CD14-positive monocyte (primary cell): ENCODE measurements at regions not wholly inside any gene's neighbourhood (a gene's known extent, or its start where the extent isn't known, plus 50 kb on each side); places are given as distances from the start of the nearest gene placed in this dataset.

Experiments
- DNase-seq, 3 donors: peaks; one replicate each; pipeline ENCODE4 v3.0.0-alpha.2; 2011 to 2022
- H2AFZ ChIP-seq: 2 replicates; pipeline ENCODE4 v1.6.0; 2012; ENCODE audit warnings: mild to moderate bottlenecking, low read depth, low read length, inconsistent platforms; ENCODE audit not compliant: insufficient read depth, poor library complexity, severe bottlenecking
- H3K27ac ChIP-seq, 2 donors: 1 replicate in 1 of 2; 2 replicates in 1 of 2; pipeline ENCODE4 v1.5.1; 2012 to 2013; ENCODE audit warnings: low read length in 2 of 2, control low read depth in 1 of 2, inconsistent platforms in 1 of 2, low read depth in 1 of 2, mild to moderate bottlenecking in 1 of 2
- H3K27me3 ChIP-seq, 2 donors: one replicate each; pipeline versions ENCODE4 v1.6.0 to v1.6.1; 2011 to 2013; ENCODE audit warnings: low read length in 2 of 2; ENCODE audit not compliant: control insufficient read depth in 2 of 2, insufficient read depth in 2 of 2
- H3K36me3 ChIP-seq, 2 donors: replicated peaks in 1 of 2; 1 replicate in 1 of 2; 2 replicates in 1 of 2; pipeline versions ENCODE4 v1.5.1 to v1.6.1; 2012 to 2013; ENCODE audit warnings: low read length in 2 of 2, control low read depth in 1 of 2, inconsistent platforms in 1 of 2, mild to moderate bottlenecking in 1 of 2; ENCODE audit not compliant: insufficient read depth in 2 of 2, control insufficient read depth in 1 of 2
- H3K4me1 ChIP-seq, 2 donors: 1 replicate in 1 of 2; 2 replicates in 1 of 2; pipeline versions ENCODE4 v1.5.1 to v1.6.1; 2012 to 2013; ENCODE audit warnings: low read length in 2 of 2, control low read depth in 1 of 2, inconsistent platforms in 1 of 2, mild to moderate bottlenecking in 1 of 2, moderate library complexity in 1 of 2; ENCODE audit not compliant: insufficient read depth in 2 of 2, control insufficient read depth in 1 of 2
- H3K4me2 ChIP-seq: replicated peaks from 2 replicates; pipeline ENCODE3; 2012; ENCODE audit warnings: low read length, moderate library complexity, mild to moderate bottlenecking; ENCODE audit not compliant: poor library complexity, severe bottlenecking; ENCODE audit errors: extremely low read depth
- H3K4me3 ChIP-seq, 3 experiments: fragments of 200-600 bp in 1 of 3; sonication (generic) in 1 of 3; replicated peaks in 1 of 3; 1 replicate in 2 of 3; 2 replicates in 1 of 3; pipeline ENCODE4 v1.5.1; 2011 to 2013; ENCODE audit warnings: low read length in 3 of 3, mild to moderate bottlenecking in 3 of 3, control low read depth in 2 of 3, low read depth in 2 of 3, inconsistent platforms in 1 of 3, moderate library complexity in 1 of 3
- H3K79me2 ChIP-seq: 2 replicates; pipeline ENCODE4 v1.6.0; 2012; ENCODE audit warnings: mild to moderate bottlenecking, control low read depth, inconsistent platforms, low read length, moderate library complexity; ENCODE audit not compliant: insufficient read depth
- H3K9ac ChIP-seq: 2 replicates; pipeline ENCODE4 v1.6.0; 2017; ENCODE audit warnings: low read length, mild to moderate bottlenecking; ENCODE audit not compliant: insufficient read depth, poor library complexity, severe bottlenecking
- H3K9me3 ChIP-seq, 2 donors: replicated peaks in 1 of 2; 1 replicate in 1 of 2; 2 replicates in 1 of 2; pipeline versions ENCODE4 v1.5.1 to v1.6.1; 2012 to 2013; ENCODE audit warnings: low read length in 2 of 2, control low read depth in 1 of 2; ENCODE audit not compliant: control insufficient read depth in 1 of 2, insufficient read depth in 1 of 2
- H4K20me1 ChIP-seq: 2 replicates; pipeline ENCODE4 v1.6.0; 2012; ENCODE audit warnings: mild to moderate bottlenecking, low read length, control low read depth, moderate library complexity; ENCODE audit not compliant: insufficient read depth
- H3K27ac Mint-ChIP-seq, 7 donors: one replicate each; pipeline ENCODE4 v1.8.0; 2020; ENCODE audit warnings: mild to moderate bottlenecking in 7 of 7, mixed read lengths in 7 of 7, moderate library complexity in 6 of 7, inconsistent platforms in 2 of 7
- H3K27me3 Mint-ChIP-seq, 3 donors: one replicate each; pipeline ENCODE4 v1.8.0; 2021 to 2022; ENCODE audit warnings: low read depth in 3 of 3, mild to moderate bottlenecking in 3 of 3, mixed read lengths in 3 of 3, moderate library complexity in 3 of 3, inconsistent platforms in 1 of 3
- H3K36me3 Mint-ChIP-seq, 2 donors: one replicate each; pipeline ENCODE4 v1.8.0; 2020; ENCODE audit warnings: mixed read lengths in 2 of 2, inconsistent platforms in 1 of 2, mild to moderate bottlenecking in 1 of 2
- H3K4me1 Mint-ChIP-seq: one replicate; pipeline ENCODE4 v1.8.0; 2020; ENCODE audit warnings: mild to moderate bottlenecking, mixed read lengths
- H3K4me3 Mint-ChIP-seq, 2 donors: one replicate each; pipeline ENCODE4 v1.8.0; 2020; ENCODE audit warnings: mild to moderate bottlenecking in 2 of 2, mixed read lengths in 2 of 2, moderate library complexity in 1 of 2
- H3K9me3 Mint-ChIP-seq, 7 donors: one replicate each; pipeline ENCODE4 v1.8.0; 2020 to 2022; ENCODE audit warnings: mixed read lengths in 7 of 7, mild to moderate bottlenecking in 6 of 7, moderate library complexity in 6 of 7, inconsistent platforms in 2 of 7
- WGBS: methylation state at CpG from one replicate; pipeline ENCODE4 v1.1.5; 2013; ENCODE audit warnings: missing lambda C conversion rate; ENCODE audit not compliant: insufficient coverage; 5-methylcytosine and 5-hydroxymethylcytosine counted together
- intact Hi-C, 2 donors: fragments of 100-400 bp; cut with micrococcal nuclease; formaldehyde crosslinking; loops; one replicate each; pipeline versions ENCODE4 v1.15.0 to v1.15.1; 2023
- TF ChIP-seq, protein P1 (sequence below): fragments of 200-600 bp; IDR thresholded peaks from one replicate; pipeline ENCODE4 v1.8.0; 2022; ENCODE audit warnings: antibody characterized with exemption, mild to moderate bottlenecking

DNA sequence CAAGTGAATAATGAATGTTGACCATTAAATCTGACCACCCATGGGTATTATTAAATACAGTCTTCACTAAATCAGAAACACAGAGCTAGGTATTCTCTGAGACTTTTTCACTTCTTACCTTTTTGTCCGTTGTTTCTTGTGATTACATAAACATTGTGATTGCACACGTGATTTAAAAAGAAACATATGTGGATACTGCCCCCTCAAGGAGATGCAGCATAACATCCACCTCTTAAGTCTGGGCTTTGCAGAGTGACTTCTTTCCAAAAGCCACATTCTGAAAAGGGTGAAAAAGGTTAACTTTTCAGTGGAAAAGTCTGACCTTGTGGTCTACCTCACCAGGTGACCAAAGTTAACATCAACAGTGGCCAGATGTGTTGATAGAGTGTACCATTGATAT, 185.5 kb upstream of the FAR2 start:
- H4K20me1 ChIP-seq = no peaks in the 10 kb centered on the region
- no peaks in the 10 kb centered on the region for H3K9me3 ChIP-seq
- intact Hi-C loops = no loop called here
- no peak for DNase-seq
- no peak overlapping the region for H2AFZ ChIP-seq
- no peak overlapping the region for H3K27ac ChIP-seq
- H3K36me3 Mint-ChIP-seq = no peaks in the 10 kb centered on the region
- H3K4me1 ChIP-seq = no peaks in the 10 kb centered on the region
- H3K9me3 Mint-ChIP-seq = no peaks in the 10 kb centered on the region
- no peak overlapping the region for H3K4me2 ChIP-seq
- H3K4me1 Mint-ChIP-seq = no peaks in the 10 kb centered on the region
- TF ChIP-seq, protein P1, sequence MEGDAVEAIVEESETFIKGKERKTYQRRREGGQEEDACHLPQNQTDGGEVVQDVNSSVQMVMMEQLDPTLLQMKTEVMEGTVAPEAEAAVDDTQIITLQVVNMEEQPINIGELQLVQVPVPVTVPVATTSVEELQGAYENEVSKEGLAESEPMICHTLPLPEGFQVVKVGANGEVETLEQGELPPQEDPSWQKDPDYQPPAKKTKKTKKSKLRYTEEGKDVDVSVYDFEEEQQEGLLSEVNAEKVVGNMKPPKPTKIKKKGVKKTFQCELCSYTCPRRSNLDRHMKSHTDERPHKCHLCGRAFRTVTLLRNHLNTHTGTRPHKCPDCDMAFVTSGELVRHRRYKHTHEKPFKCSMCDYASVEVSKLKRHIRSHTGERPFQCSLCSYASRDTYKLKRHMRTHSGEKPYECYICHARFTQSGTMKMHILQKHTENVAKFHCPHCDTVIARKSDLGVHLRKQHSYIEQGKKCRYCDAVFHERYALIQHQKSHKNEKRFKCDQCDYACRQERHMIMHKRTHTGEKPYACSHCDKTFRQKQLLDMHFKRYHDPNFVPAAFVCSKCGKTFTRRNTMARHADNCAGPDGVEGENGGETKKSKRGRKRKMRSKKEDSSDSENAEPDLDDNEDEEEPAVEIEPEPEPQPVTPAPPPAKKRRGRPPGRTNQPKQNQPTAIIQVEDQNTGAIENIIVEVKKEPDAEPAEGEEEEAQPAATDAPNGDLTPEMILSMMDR = no peak
- no peaks in the 10 kb centered on the region for H3K36me3 ChIP-seq
- no peak overlapping the region for H3K4me3 Mint-ChIP-seq
- H3K79me2 ChIP-seq = no peaks in the 10 kb centered on the region
- H3K27me3 ChIP-seq = no peaks in the 10 kb centered on the region
- no peak overlapping the region for H3K9ac ChIP-seq
- WGBS = no CpG with 5 or more reads among the region's 2 CpGs
- H3K27me3 Mint-ChIP-seq = peaks cover 0 to 4% (median 3%) of the 10 kb centered on the region in 3 donors
- no peak overlapping the region for H3K27ac Mint-ChIP-seq
- H3K4me3 ChIP-seq = no peak overlapping the region

DNA sequence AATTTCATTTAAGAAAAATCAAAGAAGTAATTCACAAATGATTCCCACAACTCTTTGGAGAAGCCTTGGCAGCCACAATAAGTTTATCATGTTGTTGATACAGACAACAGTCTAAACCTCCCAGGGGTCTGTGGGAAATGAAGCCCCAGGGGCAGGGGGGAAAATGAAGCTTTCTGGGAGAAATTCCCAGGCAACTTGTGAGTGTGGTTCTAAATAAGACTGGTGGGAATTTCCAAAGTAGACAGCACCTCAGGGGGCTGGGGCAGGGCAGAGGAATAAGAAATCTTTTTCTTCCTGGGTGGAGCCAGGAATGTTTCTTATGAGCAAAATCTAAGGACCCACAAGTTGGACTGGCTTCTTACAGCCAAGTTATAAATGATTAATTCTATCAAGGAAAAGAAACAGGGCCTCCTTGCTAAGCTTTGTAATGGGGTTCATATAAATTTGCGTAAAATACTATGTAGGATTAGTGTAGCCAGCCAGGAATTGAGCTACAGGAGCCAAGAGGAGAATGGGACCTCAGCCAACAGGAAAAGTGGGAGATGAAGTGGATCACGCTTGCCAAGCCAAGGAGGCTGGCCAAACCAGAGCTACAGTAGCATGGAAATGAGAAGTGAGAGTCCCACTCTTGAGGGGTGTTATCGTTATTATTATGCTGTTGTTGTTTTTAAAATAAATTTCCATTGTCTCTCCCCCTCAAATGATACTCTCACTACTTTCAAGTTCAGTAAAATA, 182.9 kb upstream of the FAR2 start:
- TF ChIP-seq, protein P1 = no peak
- Histone ChIP-seq H3K79me2 (no peaks in the 10 kb centered on the region), H3K36me3 (no peaks in the 10 kb centered on the region), H3K27ac (no peak overlapping the region), H3K9me3 (no peaks in the 10 kb centered on the region), H3K9ac (no peak overlapping the region), H3K4me2 (no peak overlapping the region), H4K20me1 (no peaks in the 10 kb centered on the region), H2AFZ (no peak overlapping the region), H3K4me1 (no peaks in the 10 kb centered on the region), H3K4me3 (no peak overlapping the region), H3K27me3 (no peaks in the 10 kb centered on the region)
- Mint-ChIP-seq H3K4me1 (no peaks in the 10 kb centered on the region), H3K27me3 (peaks cover 0 to 4% (median 3%) of the 10 kb centered on the region in 3 donors), H3K36me3 (no peaks in the 10 kb centered on the region), H3K9me3 (peaks cover 0 to 2% (median 0%) of the 10 kb centered on the region in 7 donors), H3K27ac (no peak overlapping the region), H3K4me3 (no peak overlapping the region)
- no peak for DNase-seq
- 86% methylated on average over 1 of the region's 3 CpGs for WGBS
- intact Hi-C loops = no loop called here
